Spinal cord (tissue), 9 donors: ENCODE measurements at regions not wholly inside any gene's neighbourhood (a gene's known extent, or its start where the extent isn't known, plus 50 kb on each side); places are given as distances from the start of the nearest gene placed in this dataset.

Experiments
- DNase-seq, 6 donors: peaks; one replicate each; pipeline versions ENCODE4 v3.0.0 to v3.0.0-alpha.2; 2013 to 2015; ENCODE audit warnings: low spot score in 6 of 6, low read depth in 4 of 6
- H3K27ac ChIP-seq: one replicate; pipeline ENCODE4 v1.5.1; 2013; ENCODE audit warnings: low read depth, low read length, control low read depth
- H3K27me3 ChIP-seq: one replicate; pipeline ENCODE4 v1.6.1; 2013; ENCODE audit warnings: low read length; ENCODE audit not compliant: control insufficient read depth, insufficient read depth
- H3K36me3 ChIP-seq: one replicate; pipeline ENCODE4 v1.6.1; 2013; ENCODE audit warnings: low read length; ENCODE audit not compliant: control insufficient read depth, insufficient read depth
- H3K4me1 ChIP-seq: one replicate; pipeline ENCODE4 v1.6.1; 2013; ENCODE audit warnings: low read length; ENCODE audit not compliant: control insufficient read depth, insufficient read depth
- H3K4me3 ChIP-seq: one replicate; pipeline ENCODE4 v1.5.1; 2013; ENCODE audit warnings: low read depth, low read length, control low read depth
- H3K9me3 ChIP-seq: one replicate; pipeline ENCODE4 v1.6.1; 2013; ENCODE audit warnings: low read length; ENCODE audit not compliant: control insufficient read depth, insufficient read depth
- WGBS: methylation state at CpG from one replicate; pipeline ENCODE4 v1.1.5; 2013; ENCODE audit warnings: missing lambda C conversion rate; ENCODE audit not compliant: insufficient coverage; 5-methylcytosine and 5-hydroxymethylcytosine counted together
- donor health status: healthy.

- WGBS = 81% methylated on average over 3 of the region's 4 CpGs
- no peak for DNase-seq
- H3K36me3 ChIP-seq = no peaks in the 10 kb centered on the region
- H3K9me3 ChIP-seq = no peaks in the 10 kb centered on the region
- H3K4me1 ChIP-seq = no peaks in the 10 kb centered on the region
- H3K27ac ChIP-seq = no peak overlapping the region
- H3K4me3 ChIP-seq = no peak overlapping the region
- no peaks in the 10 kb centered on the region for H3K27me3 ChIP-seq
Observed at GRCh38 chr5:20486826-20487225, 498.8 kb upstream of the CDH18 start.

DNA sequence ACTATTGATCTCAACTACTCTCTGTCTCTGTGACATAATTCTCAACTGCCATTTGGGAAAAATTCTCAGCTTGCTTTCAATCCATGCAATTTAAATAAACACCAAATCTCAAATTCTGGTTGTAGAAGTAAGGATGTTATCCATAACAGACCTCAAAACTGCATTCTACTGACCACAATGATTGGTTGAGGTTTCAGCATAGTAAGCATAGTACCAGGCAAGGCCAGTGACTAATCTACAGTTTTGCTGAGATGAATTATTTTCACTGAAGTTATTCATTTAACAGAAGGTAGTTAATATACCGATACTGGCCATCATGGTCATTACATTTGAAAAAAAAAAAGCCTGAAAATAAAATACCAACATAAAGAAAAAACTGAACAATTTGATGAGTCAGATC, 488.0 kb upstream of the CDH18 start:
- Histone ChIP-seq H3K4me3 (no peak overlapping the region), H3K27me3 (no peaks in the 10 kb centered on the region), H3K9me3 (no peaks in the 10 kb centered on the region), H3K4me1 (no peaks in the 10 kb centered on the region), H3K36me3 (no peaks in the 10 kb centered on the region), H3K27ac (no peak overlapping the region)
- WGBS = no CpG with 5 or more reads among the region's 1 CpG
- no peak for DNase-seq

DNA sequence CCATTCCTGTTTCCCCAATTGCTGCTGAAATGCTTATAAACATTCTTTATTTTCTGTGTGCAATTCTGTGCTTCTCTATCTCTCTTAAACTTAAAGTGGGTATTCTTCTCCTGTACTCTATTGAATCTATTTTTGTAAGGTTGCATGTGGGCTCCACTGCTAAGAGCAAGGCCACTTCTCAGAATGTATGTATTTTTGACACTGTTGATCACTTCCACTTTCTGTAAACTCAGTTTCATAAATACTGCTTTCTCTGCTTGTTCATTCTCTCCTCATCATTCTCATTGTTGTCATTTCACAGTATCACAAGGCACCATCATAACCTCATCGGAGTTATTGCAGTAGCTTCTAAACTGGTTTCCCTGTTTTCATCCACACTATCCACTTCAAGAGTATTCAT, 483.0 kb upstream of the CDH18 start:
- H3K27me3 ChIP-seq = no peaks in the 10 kb centered on the region
- no peak for DNase-seq
- no peak overlapping the region for H3K27ac ChIP-seq
- H3K4me3 ChIP-seq = no peak overlapping the region
- H3K9me3 ChIP-seq = no peaks in the 10 kb centered on the region
- no peaks in the 10 kb centered on the region for H3K4me1 ChIP-seq
- no CpG with 5 or more reads among the region's 1 CpG for WGBS
- H3K36me3 ChIP-seq = no peaks in the 10 kb centered on the region

DNA sequence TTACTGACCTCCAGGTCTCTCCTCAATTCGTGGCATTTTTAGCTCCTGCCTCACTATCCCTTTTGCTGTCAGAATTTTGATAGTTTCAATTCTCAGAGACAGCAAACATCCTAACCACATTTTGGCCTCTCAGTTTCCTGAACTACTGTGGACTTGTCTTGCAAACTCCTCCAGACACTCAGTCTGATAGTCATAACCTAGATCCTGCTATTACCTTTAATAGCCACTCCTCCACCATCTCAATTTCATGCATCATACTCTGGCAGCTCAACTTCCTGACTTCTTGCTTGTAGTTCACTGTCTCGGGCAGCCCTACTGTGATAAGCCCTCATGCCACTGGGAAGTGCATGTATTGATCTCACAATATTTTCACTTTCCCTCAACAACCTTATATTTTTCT, 481.8 kb upstream of the CDH18 start:
- no peaks in the 10 kb centered on the region for H3K27me3 ChIP-seq
- no peaks in the 10 kb centered on the region for H3K9me3 ChIP-seq
- H3K27ac ChIP-seq = no peak overlapping the region
- no peaks in the 10 kb centered on the region for H3K4me1 ChIP-seq
- 88% methylated on average over 2 of the region's 2 CpGs for WGBS
- no peak for DNase-seq
- no peak overlapping the region for H3K4me3 ChIP-seq
- no peaks in the 10 kb centered on the region for H3K36me3 ChIP-seq

DNA sequence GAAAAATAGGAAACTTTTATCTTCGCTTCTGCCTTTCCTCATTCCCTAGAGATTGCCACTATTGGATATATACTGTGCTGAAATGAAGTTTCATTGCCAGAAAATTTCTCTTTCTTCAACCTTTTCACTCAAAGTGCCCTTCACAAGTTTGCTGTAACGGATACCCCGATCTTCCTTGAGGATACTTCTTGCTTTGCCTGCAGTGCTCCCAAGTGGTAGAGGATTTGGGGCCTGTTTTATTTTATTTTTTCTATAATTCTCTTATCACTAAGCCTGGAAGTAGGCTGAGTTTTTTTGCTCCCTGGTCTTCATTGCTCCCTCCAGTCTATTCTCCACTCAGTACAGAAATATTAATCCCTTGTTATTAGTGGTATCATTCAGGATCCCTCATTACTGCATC, 481.4 kb upstream of the CDH18 start:
- Histone ChIP-seq H3K9me3 (no peaks in the 10 kb centered on the region), H3K27ac (no peak overlapping the region), H3K27me3 (no peaks in the 10 kb centered on the region), H3K4me3 (no peak overlapping the region), H3K4me1 (no peaks in the 10 kb centered on the region), H3K36me3 (no peaks in the 10 kb centered on the region)
- WGBS = no CpG with 5 or more reads among the region's 3 CpGs
- no peak for DNase-seq

DNA sequence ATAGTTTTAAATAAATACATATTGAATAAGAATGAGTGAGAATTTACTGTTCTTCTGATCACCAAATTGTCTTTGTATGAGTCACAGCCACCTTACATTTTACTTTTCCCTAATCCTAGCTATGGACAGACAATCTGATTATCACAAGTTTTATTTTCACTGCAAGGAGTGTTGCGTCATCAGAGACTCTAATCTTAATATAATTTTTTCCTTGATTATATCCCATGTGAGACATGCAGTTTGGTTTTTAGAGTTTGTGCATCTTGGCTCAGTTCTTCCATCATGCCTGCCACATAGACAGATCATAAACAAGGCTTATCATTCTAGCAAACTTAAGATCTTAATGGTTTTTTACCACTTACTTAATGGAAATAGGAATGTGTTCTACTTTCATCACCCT, 478.5 kb upstream of the CDH18 start:
- no peaks in the 10 kb centered on the region for H3K4me1 ChIP-seq
- no peak for DNase-seq
- H3K36me3 ChIP-seq = no peaks in the 10 kb centered on the region
- H3K4me3 ChIP-seq = no peak overlapping the region
- no peaks in the 10 kb centered on the region for H3K27me3 ChIP-seq
- H3K27ac ChIP-seq = no peak overlapping the region
- no peaks in the 10 kb centered on the region for H3K9me3 ChIP-seq
- no CpG with 5 or more reads among the region's 1 CpG for WGBS

GRCh38 chr5:20463206-20463605, 475.2 kb upstream of the CDH18 start:
- H3K4me3 ChIP-seq = no peak overlapping the region
- no peaks in the 10 kb centered on the region for H3K36me3 ChIP-seq
- H3K27me3 ChIP-seq = no peaks in the 10 kb centered on the region
- H3K27ac ChIP-seq = no peak overlapping the region
- DNase-seq = no peak
- H3K4me1 ChIP-seq = no peaks in the 10 kb centered on the region
- no peaks in the 10 kb centered on the region for H3K9me3 ChIP-seq
- WGBS = 92% methylated on average over 2 of the region's 4 CpGs

DNA sequence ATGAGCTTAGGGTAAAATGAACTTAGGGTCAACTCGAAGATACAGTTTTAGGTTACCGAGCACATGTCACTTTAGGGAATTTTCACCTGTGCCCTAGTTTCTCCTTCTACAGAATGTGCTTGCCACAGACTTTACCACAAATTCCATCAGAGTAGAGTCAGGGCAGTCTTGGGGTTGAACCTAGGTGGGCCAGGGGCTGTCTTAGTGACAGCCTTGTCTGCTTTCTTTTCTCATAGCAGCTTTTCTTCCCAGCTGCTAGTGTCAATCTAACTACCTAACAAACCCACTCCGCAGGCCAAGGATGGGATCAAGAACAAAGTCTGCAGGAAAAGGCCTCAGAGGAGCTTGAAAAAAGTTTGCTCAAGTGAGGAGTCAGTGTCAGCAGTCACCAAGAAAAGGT, 458.1 kb upstream of the CDH18 start:
- WGBS = no CpG with 5 or more reads among the region's 3 CpGs

DNA sequence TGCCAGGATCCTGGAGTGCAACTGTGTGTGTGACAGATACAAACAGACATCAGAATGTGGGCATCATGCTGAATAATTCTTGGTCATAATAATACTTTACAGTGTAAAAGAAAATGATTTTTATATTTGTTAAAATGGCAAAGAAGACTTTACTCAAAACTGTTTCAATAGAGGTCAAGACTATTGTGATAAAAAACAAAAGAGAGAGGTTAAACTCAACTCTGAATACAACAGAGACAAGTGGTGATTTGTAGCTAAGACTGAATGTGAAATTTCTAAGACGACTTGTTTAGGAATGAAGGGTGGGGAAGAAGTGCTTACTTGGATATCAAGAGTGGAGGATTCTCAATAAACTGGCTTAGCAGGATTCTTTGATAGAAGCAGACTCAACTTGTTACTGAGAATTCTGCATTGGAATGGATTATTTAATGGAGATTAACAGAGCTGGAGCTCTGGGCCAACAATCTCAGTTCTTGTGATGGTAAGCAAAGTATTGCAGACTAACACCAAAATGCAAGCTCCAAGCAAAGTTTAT, 457.4 kb upstream of the CDH18 start:
- Histone ChIP-seq H3K4me3 (no peak overlapping the region), H3K9me3 (no peaks in the 10 kb centered on the region), H3K36me3 (no peaks in the 10 kb centered on the region), H3K27me3 (no peaks in the 10 kb centered on the region), H3K27ac (no peak overlapping the region), H3K4me1 (no peaks in the 10 kb centered on the region)
- peak in 1 of 6 donors; percentile 10 for DNase-seq
- 71% methylated on average over 1 of the region's 1 CpG for WGBS

More for the DNA sequence above, 458.1 kb upstream of the CDH18 start:
- Histone ChIP-seq H3K9me3 (no peaks in the 10 kb centered on the region), H3K27ac (no peak overlapping the region), H3K36me3 (no peaks in the 10 kb centered on the region), H3K4me1 (no peaks in the 10 kb centered on the region), H3K4me3 (no peak overlapping the region), H3K27me3 (no peaks in the 10 kb centered on the region)
- DNase-seq = no peak

- DNase-seq = no peak
- H3K36me3 ChIP-seq = no peaks in the 10 kb centered on the region
- no peaks in the 10 kb centered on the region for H3K27me3 ChIP-seq
- H3K4me3 ChIP-seq = no peak overlapping the region
- H3K4me1 ChIP-seq = no peaks in the 10 kb centered on the region
- no peaks in the 10 kb centered on the region for H3K9me3 ChIP-seq
- no peak overlapping the region for H3K27ac ChIP-seq
- no CpG with 5 or more reads among the region's 3 CpGs for WGBS
Observed at GRCh38 chr5:20434786-20435185, 446.8 kb upstream of the CDH18 start.
